B cell (primary cell): ENCODE measurements at regions not wholly inside any gene's neighbourhood (a gene's known extent, or its start where the extent isn't known, plus 50 kb on each side); places are given as distances from the start of the nearest gene placed in this dataset.

Experiments used
- ATAC-seq: fragments of 200-7000 bp; cut with Tn5 transposase; one replicate; pipeline ENCODE4 v1.10.0; 2021; ENCODE audit warnings: low read depth, mild to moderate bottlenecking, moderate number of reproducible peaks, moderate library complexity
- CTCF ChIA-PET: fragments of 350-600 bp; sonication (Branson Sonifier 250); formaldehyde crosslinking; loops from one replicate; lab custom pipeline; 2021; ENCODE audit warnings: antibody characterized with exemption, inconsistent platforms; lab: Charles Lee
- POLR2A ChIA-PET: fragments of 350-600 bp; sonication (Branson Sonifier 250); formaldehyde crosslinking; loops from one replicate; lab custom pipeline; 2021; ENCODE audit warnings: antibody characterized with exemption; lab: Charles Lee
- DNase-seq: peaks from one replicate; pipeline ENCODE4 v3.0.0; 2013
- H2AFZ ChIP-seq: 2 replicates; pipeline ENCODE4 v1.6.1; 2012; ENCODE audit warnings: mild to moderate bottlenecking, low read depth, low read length; ENCODE audit not compliant: insufficient read depth, poor library complexity, severe bottlenecking
- H3K27ac ChIP-seq, 2 donors: 1 replicate in 1 of 2; 2 replicates in 1 of 2; pipeline ENCODE4 v1.5.1; 2012 to 2013; ENCODE audit warnings: low read length in 2 of 2, mild to moderate bottlenecking in 2 of 2, moderate library complexity in 1 of 2
- H3K27me3 ChIP-seq, 4 experiments: fragments of 200-600 bp in 1 of 4; sonication (generic) in 1 of 4; replicated peaks in 1 of 4; 1 replicate in 2 of 4; 2 replicates in 2 of 4; pipeline versions ENCODE4 v1.6.1 to v1.7.0; 2013 to 2016; ENCODE audit warnings: low read length in 3 of 4, mild to moderate bottlenecking in 2 of 4, mixed read lengths in 1 of 4, moderate library complexity in 1 of 4; ENCODE audit not compliant: insufficient read depth in 4 of 4, control insufficient read depth in 3 of 4; ENCODE audit errors: control extremely low read depth in 1 of 4
- H3K36me3 ChIP-seq, 2 experiments: replicated peaks in 1 of 2; 1 replicate in 1 of 2; 2 replicates in 1 of 2; pipeline versions ENCODE4 v1.6.1 to v1.7.1; 2013; ENCODE audit warnings: low read length in 1 of 2; ENCODE audit not compliant: insufficient read depth in 2 of 2, control insufficient read depth in 1 of 2; ENCODE audit errors: control extremely low read depth in 1 of 2, extremely low read depth in 1 of 2
- H3K4me1 ChIP-seq, 2 donors: fragments of 200-600 bp in 1 of 2; sonication (generic) in 1 of 2; 1 replicate in 1 of 2; 2 replicates in 1 of 2; pipeline versions ENCODE4 v1.5.1 to v1.6.1; 2013 to 2017; ENCODE audit warnings: low read length in 2 of 2; ENCODE audit not compliant: control insufficient read depth in 2 of 2, insufficient read depth in 2 of 2
- H3K4me2 ChIP-seq: replicated peaks from 2 replicates; pipeline ENCODE3; 2012; ENCODE audit warnings: mild to moderate bottlenecking, low read depth, low read length; ENCODE audit not compliant: poor library complexity, severe bottlenecking
- H3K4me3 ChIP-seq, 5 experiments: fragments of 200-600 bp in 1 of 5; sonication (generic) in 1 of 5; 1 replicate in 3 of 5; 2 replicates in 2 of 5; pipeline versions ENCODE4 v1.5.1 to v1.7.0; 2011 to 2016; ENCODE audit warnings: low read length in 4 of 5, mild to moderate bottlenecking in 4 of 5, low read depth in 2 of 5, control low read depth in 1 of 5, moderate library complexity in 1 of 5; ENCODE audit not compliant: insufficient read depth in 1 of 5; ENCODE audit errors: control extremely low read depth in 1 of 5, extremely low read depth in 1 of 5
- H3K79me2 ChIP-seq: fragments of 200-600 bp; sonication (generic); one replicate; pipeline ENCODE4 v1.6.0; 2016; ENCODE audit warnings: low read length; ENCODE audit not compliant: control insufficient read depth, insufficient read depth
- H3K9ac ChIP-seq: fragments of 200-600 bp; sonication (generic); 2 replicates; pipeline ENCODE4 v1.6.1; 2017; ENCODE audit warnings: mild to moderate bottlenecking, low read length, moderate library complexity
- H3K9me3 ChIP-seq, 3 donors: one replicate each; pipeline versions ENCODE4 v1.6.1 to v1.7.1; 2013; ENCODE audit warnings: low read length in 2 of 3; ENCODE audit not compliant: control insufficient read depth in 2 of 3, insufficient read depth in 1 of 3; ENCODE audit errors: control extremely low read depth in 1 of 3
- H4K20me1 ChIP-seq: 2 replicates; pipeline ENCODE4 v1.6.0; 2012; ENCODE audit warnings: mild to moderate bottlenecking, low read length; ENCODE audit not compliant: insufficient read depth, control insufficient read depth, poor library complexity, severe bottlenecking
- H3K27ac Mint-ChIP-seq: one replicate; pipeline ENCODE4 v1.8.0; 2021; ENCODE audit warnings: mixed read lengths
- H3K27me3 Mint-ChIP-seq: one replicate; pipeline ENCODE4 v1.8.0; 2021; ENCODE audit warnings: mixed read lengths
- H3K4me1 Mint-ChIP-seq: one replicate; pipeline ENCODE4 v1.8.0; 2021; ENCODE audit warnings: mixed read lengths
- H3K4me3 Mint-ChIP-seq: one replicate; pipeline ENCODE4 v1.8.0; 2021; ENCODE audit warnings: mixed read lengths
- H3K9me3 Mint-ChIP-seq: one replicate; pipeline ENCODE4 v1.8.0; 2022; ENCODE audit warnings: mixed read lengths; ENCODE audit not compliant: insufficient read depth
- EZH2 ChIP-seq: IDR thresholded peaks from 2 replicates; pipeline ENCODE4 v1.6.1; 2012; ENCODE audit warnings: borderline replicate concordance, low read depth, mild to moderate bottlenecking, moderate library complexity, low read length; ENCODE audit not compliant: insufficient read depth, poor library complexity, severe bottlenecking
- WGBS: methylation state at CpG from one replicate; pipeline ENCODE4 v1.1.5; 2013; ENCODE audit warnings: missing lambda C conversion rate; ENCODE audit not compliant: insufficient coverage; 5-methylcytosine and 5-hydroxymethylcytosine counted together
- intact Hi-C: fragments of 100-400 bp; cut with micrococcal nuclease; formaldehyde crosslinking; loops from one replicate; pipeline ENCODE4 v1.10.0; 2022
- TF ChIP-seq, protein P1 (sequence below): fragments of 200-600 bp; IDR thresholded peaks from one replicate; pipeline ENCODE4 v1.8.0; 2022; ENCODE audit warnings: antibody characterized with exemption, mild to moderate bottlenecking

DNA sequence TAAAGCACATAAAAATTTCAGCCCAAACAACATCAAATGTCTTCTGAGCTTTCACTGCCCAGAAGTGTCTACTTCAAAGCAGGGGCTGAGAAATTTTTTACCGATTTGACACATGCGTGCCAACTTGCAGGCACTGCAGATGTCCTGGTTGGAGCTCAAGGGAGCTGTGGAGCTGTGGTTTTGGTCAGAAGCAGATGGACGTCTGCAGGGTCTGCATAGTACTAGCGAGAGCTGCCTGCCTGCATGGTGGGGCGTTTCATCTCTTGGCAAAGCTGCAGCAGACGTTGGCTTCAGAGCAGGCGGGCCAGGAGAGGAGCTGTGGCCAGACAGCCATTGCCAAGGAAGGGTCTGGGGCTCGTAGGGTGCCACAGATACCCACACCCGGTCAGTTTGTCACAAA lies 296.7 kb downstream of the GLRX3 start:
- Histone ChIP-seq H3K27ac (no peak overlapping the region), H3K4me3 (no peak overlapping the region), H3K9ac (no peak overlapping the region), H2AFZ (no peak overlapping the region), H3K36me3 (no peaks in the 10 kb centered on the region), H4K20me1 (no peaks in the 10 kb centered on the region), H3K27me3 (no peaks in the 10 kb centered on the region), H3K4me1 (no peaks in the 10 kb centered on the region), H3K79me2 (no peaks in the 10 kb centered on the region), H3K9me3 (peaks cover 0 to 23% (median 0%) of the 10 kb centered on the region in 3 donors), H3K4me2 (no peak overlapping the region)
- intact Hi-C loops, result no loop called here
- 89% methylated on average over 9 of the region's 9 CpGs for WGBS
- ChIA-PET CTCF (no interaction called here), POLR2A (no interaction called here)
- TF ChIP-seq, protein P1, sequence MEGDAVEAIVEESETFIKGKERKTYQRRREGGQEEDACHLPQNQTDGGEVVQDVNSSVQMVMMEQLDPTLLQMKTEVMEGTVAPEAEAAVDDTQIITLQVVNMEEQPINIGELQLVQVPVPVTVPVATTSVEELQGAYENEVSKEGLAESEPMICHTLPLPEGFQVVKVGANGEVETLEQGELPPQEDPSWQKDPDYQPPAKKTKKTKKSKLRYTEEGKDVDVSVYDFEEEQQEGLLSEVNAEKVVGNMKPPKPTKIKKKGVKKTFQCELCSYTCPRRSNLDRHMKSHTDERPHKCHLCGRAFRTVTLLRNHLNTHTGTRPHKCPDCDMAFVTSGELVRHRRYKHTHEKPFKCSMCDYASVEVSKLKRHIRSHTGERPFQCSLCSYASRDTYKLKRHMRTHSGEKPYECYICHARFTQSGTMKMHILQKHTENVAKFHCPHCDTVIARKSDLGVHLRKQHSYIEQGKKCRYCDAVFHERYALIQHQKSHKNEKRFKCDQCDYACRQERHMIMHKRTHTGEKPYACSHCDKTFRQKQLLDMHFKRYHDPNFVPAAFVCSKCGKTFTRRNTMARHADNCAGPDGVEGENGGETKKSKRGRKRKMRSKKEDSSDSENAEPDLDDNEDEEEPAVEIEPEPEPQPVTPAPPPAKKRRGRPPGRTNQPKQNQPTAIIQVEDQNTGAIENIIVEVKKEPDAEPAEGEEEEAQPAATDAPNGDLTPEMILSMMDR, result no peak
- TF ChIP-seq EZH2, result no peak
- H3K9me3 Mint-ChIP-seq, result peaks cover 9% of the 10 kb centered on the region
- ATAC-seq (no peak), DNase-seq (no peak)
- no peak overlapping the region for H3K4me3 Mint-ChIP-seq
- no peak overlapping the region for H3K27ac Mint-ChIP-seq
- no peaks in the 10 kb centered on the region for H3K27me3 Mint-ChIP-seq
- H3K4me1 Mint-ChIP-seq, result no peaks in the 10 kb centered on the region

DNA sequence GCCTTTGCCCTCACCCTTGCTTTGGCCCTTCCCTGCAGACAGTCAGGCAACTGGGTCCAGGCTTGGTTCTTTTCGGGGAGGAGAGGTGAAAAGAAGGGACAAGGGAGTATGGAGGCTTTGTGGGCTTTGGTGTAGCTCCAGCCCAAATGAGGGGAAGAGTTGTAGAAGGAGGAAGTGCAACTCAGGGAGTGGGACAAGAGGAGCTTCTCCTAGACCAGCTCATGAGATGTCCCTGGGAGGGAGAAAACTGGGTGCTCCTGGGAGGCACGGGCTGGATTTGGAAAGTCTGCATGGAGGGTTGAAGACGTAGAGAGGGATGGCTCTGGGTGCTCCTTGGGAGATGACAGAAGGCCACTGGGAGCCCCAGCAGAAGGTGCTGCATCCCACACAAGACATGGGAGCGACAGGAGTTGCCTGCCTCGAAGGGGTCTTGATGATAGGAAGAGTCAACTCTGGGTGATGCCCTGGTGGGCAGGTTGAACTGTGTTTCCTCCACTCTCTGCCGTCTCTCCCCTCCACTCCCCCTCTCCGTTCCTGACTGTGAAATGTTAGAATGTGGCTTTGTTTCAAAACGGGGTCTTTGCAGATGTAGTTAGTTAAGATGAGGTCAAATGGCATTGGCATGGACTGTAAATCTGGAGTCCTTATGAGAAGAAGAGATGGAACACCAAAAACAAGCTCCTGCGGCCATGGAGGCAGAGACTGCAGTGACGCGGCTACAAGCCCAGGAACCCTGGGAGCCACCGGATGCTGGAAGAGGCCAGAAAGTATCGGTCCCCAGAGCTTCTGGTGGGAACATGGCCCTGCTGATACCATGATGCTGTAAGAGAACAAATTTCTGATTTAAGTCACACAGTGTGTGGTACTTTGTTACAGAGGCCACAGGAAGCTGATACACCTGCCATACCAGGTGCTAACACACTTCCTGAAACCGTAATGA lies 298.5 kb downstream of the GLRX3 start:
- Histone ChIP-seq H3K9me3 (peaks cover 0 to 30% (median 0%) of the 10 kb centered on the region in 3 donors), H4K20me1 (no peaks in the 10 kb centered on the region), H2AFZ (no peak overlapping the region), H3K9ac (no peak overlapping the region), H3K4me3 (no peak overlapping the region), H3K4me2 (no peak overlapping the region), H3K27ac (no peak overlapping the region), H3K79me2 (no peaks in the 10 kb centered on the region), H3K36me3 (no peaks in the 10 kb centered on the region), H3K4me1 (no peaks in the 10 kb centered on the region), H3K27me3 (no peaks in the 10 kb centered on the region)
- Mint-ChIP-seq H3K27ac (no peak overlapping the region), H3K4me3 (no peak overlapping the region), H3K9me3 (peaks cover 13% of the 10 kb centered on the region), H3K4me1 (no peaks in the 10 kb centered on the region), H3K27me3 (no peaks in the 10 kb centered on the region)
- ATAC-seq (no peak), DNase-seq (no peak)
- TF ChIP-seq, protein P1, result no peak
- TF ChIP-seq EZH2, result no peak
- 90% methylated on average over 10 of the region's 14 CpGs for WGBS
- POLR2A ChIA-PET, result no interaction called here
- intact Hi-C loops, result no loop called here
- CTCF ChIA-PET, result no interaction called here
